ENCODE measurements at regions not wholly inside any gene's neighbourhood (a gene's known extent, or its start where the extent isn't known, plus 50 kb on each side); places are given as distances from the start of the nearest gene placed in this dataset.

DNA sequence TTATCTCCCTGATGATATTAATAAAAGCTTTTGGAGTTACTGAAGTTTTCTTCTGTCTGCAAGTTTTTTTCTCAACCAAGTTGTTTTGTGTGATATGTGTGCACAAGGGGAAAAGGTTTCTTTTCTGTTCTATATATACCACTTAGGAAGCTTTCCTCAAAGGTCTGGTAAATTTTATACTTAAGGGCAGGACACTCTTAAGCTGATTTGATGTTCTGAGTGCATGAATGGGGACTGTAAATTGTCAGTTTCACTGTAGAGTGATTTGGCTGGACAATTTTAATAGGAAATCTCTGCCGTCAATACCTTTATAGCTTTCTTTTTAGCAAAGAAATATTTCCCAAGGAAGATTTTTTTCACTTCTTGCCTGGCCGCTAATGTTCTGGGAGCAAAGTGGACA is 354.7 kb downstream of the TGFB2 start:
- H3K9me3 ChIP-seq (ENCODE audit: low read length): no peaks in the 10 kb centered on the region
- in situ Hi-C loops (cut with HindIII; ENCODE audit: extremely low pct_ligation_motif_present, low pct_unique_long_range_greater_than_20kb) (no loop called here), intact Hi-C loops (cut with micrococcal nuclease; ENCODE audit: unreplicated experiment) (no loop called here)
- H3K9ac ChIP-seq (ENCODE audit: insufficient read depth, low read depth, low read length): no peak overlapping the region
- no peak for FAIRE-seq
- H3K36me3 ChIP-seq (replicated peaks in 1 of 2; ENCODE audit: control insufficient read depth in 1 of 2, insufficient read depth in 2 of 2, low read length in 2 of 2): no peaks in the 10 kb centered on the region
- H3K4me2 ChIP-seq (ENCODE audit: low read depth, low read length): no peak overlapping the region
- WGBS (ENCODE audit: low lambda C conversion rate): 40% methylated on average over 2 of the region's 2 CpGs
- ATAC-seq: no peak
- no peak for TF ChIP-seq ZNF816 (CRISPR knock-in tag; IDR thresholded peaks at IDR 0.05; ENCODE audit: borderline replicate concordance)
- TF ChIP-seq IKZF1 (IDR thresholded peaks at IDR 0.05): no peak
- TF ChIP-seq CSRNP2 (CRISPR knock-in tag; conservative IDR thresholded peaks at IDR 0.05; ENCODE audit: low read depth): no peak
- no peak for TF ChIP-seq ZFAT (CRISPR knock-in tag; conservative IDR thresholded peaks at IDR 0.05)
- no peak for TF ChIP-seq ZFP82 (CRISPR knock-in tag; IDR thresholded peaks at IDR 0.05; ENCODE audit: borderline replicate concordance)
- TF ChIP-seq, protein P1, sequence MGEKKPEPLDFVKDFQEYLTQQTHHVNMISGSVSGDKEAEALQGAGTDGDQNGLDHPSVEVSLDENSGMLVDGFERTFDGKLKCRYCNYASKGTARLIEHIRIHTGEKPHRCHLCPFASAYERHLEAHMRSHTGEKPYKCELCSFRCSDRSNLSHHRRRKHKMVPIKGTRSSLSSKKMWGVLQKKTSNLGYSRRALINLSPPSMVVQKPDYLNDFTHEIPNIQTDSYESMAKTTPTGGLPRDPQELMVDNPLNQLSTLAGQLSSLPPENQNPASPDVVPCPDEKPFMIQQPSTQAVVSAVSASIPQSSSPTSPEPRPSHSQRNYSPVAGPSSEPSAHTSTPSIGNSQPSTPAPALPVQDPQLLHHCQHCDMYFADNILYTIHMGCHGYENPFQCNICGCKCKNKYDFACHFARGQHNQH (CRISPR knock-in tag; IDR thresholded peaks at IDR 0.05): no peak
- TF ChIP-seq SIN3B (IDR thresholded peaks at IDR 0.05; ENCODE audit: low read length): no peak
- no peak for TF ChIP-seq CHD2 (IDR thresholded peaks at IDR 0.05; ENCODE audit: low read depth, low read length)
- TF ChIP-seq ARNTL (CRISPR knock-in tag; IDR thresholded peaks at IDR 0.05): no peak
- TF ChIP-seq RFXAP (CRISPR knock-in tag; IDR thresholded peaks at IDR 0.05; ENCODE audit: borderline replicate concordance): no peak
- TF ChIP-seq ZFP62 (CRISPR knock-in tag; IDR thresholded peaks at IDR 0.05): no peak
- no peak for TF ChIP-seq ZNF121 (CRISPR knock-in tag; IDR thresholded peaks at IDR 0.05)
- no peak for TF ChIP-seq EED (CRISPR knock-in tag; IDR thresholded peaks at IDR 0.05)
- TF ChIP-seq ZFP37 (CRISPR knock-in tag; IDR thresholded peaks at IDR 0.05; ENCODE audit: borderline replicate concordance): no peak
- TF ChIP-seq MLLT10 (CRISPR knock-in tag; IDR thresholded peaks at IDR 0.05): no peak
- no peak for TF ChIP-seq KLF11 (CRISPR knock-in tag; IDR thresholded peaks at IDR 0.05)
- TF ChIP-seq RNF2 (conservative IDR thresholded peaks at IDR 0.05; ENCODE audit: low read depth): no peak
- TF ChIP-seq, protein P2, sequence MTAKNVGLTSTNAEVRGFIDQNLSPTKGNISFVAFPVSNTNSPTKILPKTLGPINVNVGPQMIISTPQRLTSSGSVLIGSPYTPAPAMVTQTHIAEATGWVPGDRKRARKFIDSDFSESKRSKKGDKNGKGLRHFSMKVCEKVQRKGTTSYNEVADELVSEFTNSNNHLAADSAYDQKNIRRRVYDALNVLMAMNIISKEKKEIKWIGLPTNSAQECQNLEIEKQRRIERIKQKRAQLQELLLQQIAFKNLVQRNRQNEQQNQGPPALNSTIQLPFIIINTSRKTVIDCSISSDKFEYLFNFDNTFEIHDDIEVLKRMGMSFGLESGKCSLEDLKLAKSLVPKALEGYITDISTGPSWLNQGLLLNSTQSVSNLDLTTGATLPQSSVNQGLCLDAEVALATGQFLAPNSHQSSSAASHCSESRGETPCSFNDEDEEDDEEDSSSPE (CRISPR knock-in tag; IDR thresholded peaks at IDR 0.05): no peak
- no peak overlapping the region for H3K4me3 ChIP-seq (replicated peaks in 1 of 3; ENCODE audit: insufficient read depth in 1 of 3, low read depth in 2 of 3, low read length in 3 of 3)
- no peaks in the 10 kb centered on the region for H3K4me1 ChIP-seq (ENCODE audit: insufficient read depth, low read length)
- no peaks in the 10 kb centered on the region for H4K20me1 ChIP-seq (ENCODE audit: insufficient read depth, low read length)
- BruUV-seq (replicated peaks): no TSS peak
- H3K79me2 ChIP-seq (ENCODE audit: insufficient read depth, low read length): no peaks in the 10 kb centered on the region
- H3K27me3 ChIP-seq (ENCODE audit: control insufficient read depth in 1 of 2, insufficient read depth in 2 of 2, low read length in 2 of 2): no peaks in the 10 kb centered on the region
- no peak overlapping the region for H3K27ac ChIP-seq (ENCODE audit: extremely low read length, insufficient read depth, low read length)
- DNase-seq (ENCODE audit: low spot score): no peak
- POLR2A ChIA-PET: no interaction called here
- CTCF ChIA-PET (ENCODE audit: low intra/inter-chr PET ratio, low total read pairs): no interaction called here
- no peak overlapping the region for H2AFZ ChIP-seq (ENCODE audit: low read length)

Measured in HepG2 (cell line).